SK-N-SH treated with all-trans-retinoic acid at 6 μM for 48 hours (cell line): ENCODE measurements at regions not wholly inside any gene's neighbourhood (a gene's known extent, or its start where the extent isn't known, plus 50 kb on each side); places are given as distances from the start of the nearest gene placed in this dataset.

Source experiments
- ATAC-seq: fragments of 200-7000 bp; cut with Tn5 transposase; 3 replicates; pipeline ENCODE4 v1.9.1; 2020; ENCODE audit warnings: mild to moderate bottlenecking, moderate library complexity
- ARNTL ChIP-seq: fragments of 450-650 bp; formaldehyde crosslinking; IDR thresholded peaks from 2 replicates; pipeline ENCODE4 v1.5.0; 2020; ENCODE audit warnings: low read depth, mild to moderate bottlenecking, moderate library complexity, borderline replicate concordance
- BACH2 ChIP-seq: fragments of 250-450 bp; sonication (Bioruptor Pico); IDR thresholded peaks from 2 replicates; pipeline ENCODE4 v1.9.0; 2021; ENCODE audit warnings: mild to moderate bottlenecking, borderline replicate concordance
- CREB5 ChIP-seq: fragments of 250-450 bp; sonication (Bioruptor Pico); IDR thresholded peaks from 2 replicates; pipeline ENCODE4 v1.5.1; 2020; ENCODE audit warnings: low read depth, mild to moderate bottlenecking, moderate library complexity
- CSRNP3 ChIP-seq: fragments of 250-450 bp; sonication (Bioruptor Pico); IDR thresholded peaks from 2 replicates; pipeline ENCODE4 v1.5.1; 2021; ENCODE audit warnings: mild to moderate bottlenecking, moderate library complexity
- ESRRG ChIP-seq: fragments of 250-450 bp; sonication (Bioruptor Pico); IDR thresholded peaks from 2 replicates; pipeline ENCODE4 v1.6.1; 2021; ENCODE audit warnings: mild to moderate bottlenecking
- GLIS3 ChIP-seq: fragments of 250-450 bp; sonication (Bioruptor Pico); IDR thresholded peaks from 2 replicates; pipeline ENCODE4 v1.5.0; 2020; ENCODE audit warnings: mild to moderate bottlenecking, moderate library complexity
- ISL1 ChIP-seq: fragments of 250-450 bp; sonication (Bioruptor Pico); IDR thresholded peaks from 2 replicates; pipeline ENCODE4 v2.1.2; 2022; ENCODE audit warnings: mild to moderate bottlenecking, moderate library complexity
- OSR1 ChIP-seq: fragments of 250-450 bp; sonication (Bioruptor Pico); IDR thresholded peaks from 2 replicates; pipeline ENCODE4 v1.8.0; 2022; ENCODE audit warnings: moderate library complexity, mild to moderate bottlenecking, inconsistent platforms
- PATZ1 ChIP-seq: fragments of 250-450 bp; sonication (Bioruptor Pico); IDR thresholded peaks from 2 replicates; pipeline ENCODE4 v1.8.0; 2020; ENCODE audit warnings: mild to moderate bottlenecking, moderate library complexity, borderline replicate concordance
- POU6F1 ChIP-seq: fragments of 250-450 bp; sonication (Bioruptor Pico); IDR thresholded peaks from 2 replicates; pipeline ENCODE4 v1.8.0; 2021; ENCODE audit warnings: low read depth, mild to moderate bottlenecking, moderate library complexity, borderline replicate concordance
- PPARA ChIP-seq: fragments of 250-450 bp; sonication (Bioruptor Pico); IDR thresholded peaks from 2 replicates; pipeline ENCODE4 v1.5.0; 2020; ENCODE audit warnings: mild to moderate bottlenecking, borderline replicate concordance
- SNAI2 ChIP-seq: fragments of 250-450 bp; sonication (Bioruptor Pico); IDR thresholded peaks from 2 replicates; pipeline ENCODE4 v1.5.0; 2020; ENCODE audit warnings: mild to moderate bottlenecking, moderate library complexity
- TCF4 ChIP-seq: fragments of 250-450 bp; sonication (Bioruptor Pico); IDR thresholded peaks from 2 replicates; pipeline ENCODE4 v1.8.0; 2021; ENCODE audit warnings: mild to moderate bottlenecking, moderate library complexity, borderline replicate concordance
- TOX ChIP-seq: fragments of 250-450 bp; sonication (Bioruptor Pico); IDR thresholded peaks from 2 replicates; pipeline ENCODE4 v1.8.0; 2021; ENCODE audit warnings: mild to moderate bottlenecking, moderate library complexity, borderline replicate concordance
- TSHZ2 ChIP-seq: fragments of 250-450 bp; sonication (Bioruptor Pico); IDR thresholded peaks from 2 replicates; pipeline ENCODE4 v1.5.0; 2020; ENCODE audit warnings: mild to moderate bottlenecking, moderate library complexity
- ZC3H10 ChIP-seq: fragments of 250-450 bp; sonication (Bioruptor Pico); IDR thresholded peaks from 2 replicates; pipeline ENCODE4 v1.5.1; 2021; ENCODE audit warnings: mild to moderate bottlenecking, moderate library complexity
- ZFP3 ChIP-seq: fragments of 250-450 bp; sonication (Bioruptor Pico); IDR thresholded peaks from 2 replicates; pipeline ENCODE4 v1.5.0; 2020; ENCODE audit warnings: mild to moderate bottlenecking, moderate library complexity
- ZFP30 ChIP-seq: fragments of 450-650 bp; formaldehyde crosslinking; IDR thresholded peaks from 2 replicates; pipeline ENCODE4 v1.5.0; 2022; ENCODE audit warnings: mild to moderate bottlenecking, moderate library complexity
- ZNF565 ChIP-seq: fragments of 450-650 bp; formaldehyde crosslinking; conservative IDR thresholded peaks from 2 replicates; pipeline ENCODE4 v1.5.0; 2020; ENCODE audit warnings: low read depth, mild to moderate bottlenecking, moderate library complexity
- ZNF70 ChIP-seq: fragments of 450-650 bp; formaldehyde crosslinking; IDR thresholded peaks from 2 replicates; pipeline ENCODE4 v1.5.0; 2020; ENCODE audit warnings: mild to moderate bottlenecking, moderate library complexity
- ZNF8 ChIP-seq: fragments of 450-650 bp; formaldehyde crosslinking; IDR thresholded peaks from 2 replicates; pipeline ENCODE4 v1.5.0; 2020; ENCODE audit warnings: mild to moderate bottlenecking, moderate library complexity

GRCh38 chr13:90039516-90039915, 1308.0 kb upstream of the MIR17HG start:
- TF ChIP-seq ISL1 (CRISPR knock-in tag): no peak
- TF ChIP-seq PATZ1 (CRISPR knock-in tag): no peak
- TF ChIP-seq ARNTL (CRISPR knock-in tag): no peak
- TF ChIP-seq ZC3H10 (CRISPR knock-in tag): no peak
- TF ChIP-seq TCF4 (CRISPR knock-in tag): no peak
- TF ChIP-seq POU6F1: no peak
- no peak for TF ChIP-seq GLIS3 (CRISPR knock-in tag)

GRCh38 chr13:90047600-90047999, 1299.9 kb upstream of the MIR17HG start:
- TF ChIP-seq ESRRG (CRISPR knock-in tag) (no peak), CREB5 (no peak), ZFP30 (CRISPR knock-in tag) (no peak), TSHZ2 (CRISPR knock-in tag) (no peak), PPARA (CRISPR knock-in tag) (no peak), ZC3H10 (CRISPR knock-in tag) (no peak), ARNTL (CRISPR knock-in tag) (no peak), BACH2 (CRISPR knock-in tag) (no peak), SNAI2 (CRISPR knock-in tag) (no peak), TOX (CRISPR knock-in tag) (no peak), ZFP3 (CRISPR knock-in tag) (no peak), OSR1 (no peak), ZNF565 (CRISPR knock-in tag) (no peak), GLIS3 (CRISPR knock-in tag) (no peak), ZNF8 (CRISPR knock-in tag) (no peak), CSRNP3 (no peak), ZNF70 (CRISPR knock-in tag) (no peak), ISL1 (CRISPR knock-in tag) (no peak), POU6F1 (no peak), PATZ1 (CRISPR knock-in tag) (no peak)
- ATAC-seq: no peak

More at GRCh38 chr13:90039516-90039915, 1308.0 kb upstream of the MIR17HG start:
- no peak for ATAC-seq
